ENCODE measurements at regions not wholly inside any gene's neighbourhood (a gene's known extent, or its start where the extent isn't known, plus 50 kb on each side); places are given as distances from the start of the nearest gene placed in this dataset.
"Not testable (repeated sequence)": the region's sequence is repeated elsewhere in the genome, so short reads cannot be mapped to it uniquely, and the experiment has no call there.

GRCh38 chr5:40112875-40113274, 566.8 kb upstream of the PTGER4 start:
- DNase-seq = no peak
- in situ Hi-C loops (cut with MboI; ENCODE audit: low pct_unique_long_range_greater_than_20kb, low sequenced_read_pairs) = no loop called here

GRCh38 chr5:40111036-40111435, 568.7 kb upstream of the PTGER4 start:
- DNase-seq; in situ Hi-C loops (cut with MboI; ENCODE audit: low pct_unique_long_range_greater_than_20kb, low sequenced_read_pairs): not testable (repeated sequence)

- DNase-seq; in situ Hi-C loops (cut with MboI; ENCODE audit: low pct_unique_long_range_greater_than_20kb, low sequenced_read_pairs): not testable (repeated sequence)
Observed at GRCh38 chr5:40108764-40109390, 570.8 kb upstream of the PTGER4 start.

GRCh38 chr5:40107786-40108185, 571.9 kb upstream of the PTGER4 start:
- in situ Hi-C loops (cut with MboI; ENCODE audit: low pct_unique_long_range_greater_than_20kb, low sequenced_read_pairs); DNase-seq: not testable (repeated sequence)

GRCh38 chr5:40106847-40107246, 572.9 kb upstream of the PTGER4 start:
- in situ Hi-C loops (cut with MboI; ENCODE audit: low pct_unique_long_range_greater_than_20kb, low sequenced_read_pairs) = no loop called here

GRCh38 chr5:40098313-40098712, 581.4 kb upstream of the PTGER4 start:
- in situ Hi-C loops (cut with MboI; ENCODE audit: low pct_unique_long_range_greater_than_20kb, low sequenced_read_pairs) = no loop called here

More at GRCh38 chr5:40106847-40107246, 572.9 kb upstream of the PTGER4 start:
- no peak for DNase-seq

GRCh38 chr5:40093550-40093949, 586.2 kb upstream of the PTGER4 start:
- DNase-seq = no peak
- in situ Hi-C loops (cut with MboI; ENCODE audit: low pct_unique_long_range_greater_than_20kb, low sequenced_read_pairs) = no loop called here

More at GRCh38 chr5:40098313-40098712, 581.4 kb upstream of the PTGER4 start:
- no peak for DNase-seq

- peak; percentile 40 for DNase-seq
Observed at GRCh38 chr5:40089269-40089668, 590.4 kb upstream of the PTGER4 start.

GRCh38 chr5:40084614-40085013, 595.1 kb upstream of the PTGER4 start:
- DNase-seq = no peak
- in situ Hi-C loops (cut with MboI; ENCODE audit: low pct_unique_long_range_greater_than_20kb, low sequenced_read_pairs) = no loop called here

More at GRCh38 chr5:40089269-40089668, 590.4 kb upstream of the PTGER4 start:
- in situ Hi-C loops (cut with MboI; ENCODE audit: low pct_unique_long_range_greater_than_20kb, low sequenced_read_pairs) = no loop called here

- in situ Hi-C loops (cut with MboI; ENCODE audit: low pct_unique_long_range_greater_than_20kb, low sequenced_read_pairs) = no loop called here
- DNase-seq = no peak
Observed at GRCh38 chr5:40082313-40082712, 597.4 kb upstream of the PTGER4 start.

GRCh38 chr5:40080191-40080590, 599.5 kb upstream of the PTGER4 start:
- in situ Hi-C loops (cut with MboI; ENCODE audit: low pct_unique_long_range_greater_than_20kb, low sequenced_read_pairs) = no loop called here
- no peak for DNase-seq

- DNase-seq = no peak
- in situ Hi-C loops (cut with MboI; ENCODE audit: low pct_unique_long_range_greater_than_20kb, low sequenced_read_pairs) = no loop called here
Observed at GRCh38 chr5:40078898-40079575, 600.7 kb upstream of the PTGER4 start.

GRCh38 chr5:40074826-40075225, 604.9 kb upstream of the PTGER4 start:
- no peak for DNase-seq

GRCh38 chr5:40073927-40074326, 605.8 kb upstream of the PTGER4 start:
- no peak for DNase-seq
- in situ Hi-C loops (cut with MboI; ENCODE audit: low pct_unique_long_range_greater_than_20kb, low sequenced_read_pairs) = no loop called here

More at GRCh38 chr5:40074826-40075225, 604.9 kb upstream of the PTGER4 start:
- in situ Hi-C loops (cut with MboI; ENCODE audit: low pct_unique_long_range_greater_than_20kb, low sequenced_read_pairs) = no loop called here

- no peak for DNase-seq
- in situ Hi-C loops (cut with MboI; ENCODE audit: low pct_unique_long_range_greater_than_20kb, low sequenced_read_pairs) = no loop called here
Observed at GRCh38 chr5:40071870-40072269, 607.8 kb upstream of the PTGER4 start.

- no peak for DNase-seq
- in situ Hi-C loops (cut with MboI; ENCODE audit: low pct_unique_long_range_greater_than_20kb, low sequenced_read_pairs) = no loop called here
Observed at GRCh38 chr5:40066616-40067015, 613.1 kb upstream of the PTGER4 start.

GRCh38 chr5:40052808-40053207, 626.9 kb upstream of the PTGER4 start:
- no peak for DNase-seq
- in situ Hi-C loops (cut with MboI; ENCODE audit: low pct_unique_long_range_greater_than_20kb, low sequenced_read_pairs) = no loop called here

GRCh38 chr5:40046792-40047191, 622.0 kb upstream of the DAB2 start:
- DNase-seq = no peak
- in situ Hi-C loops (cut with MboI; ENCODE audit: low pct_unique_long_range_greater_than_20kb, low sequenced_read_pairs) = no loop called here

GRCh38 chr5:40045429-40045828, 620.6 kb upstream of the DAB2 start:
- in situ Hi-C loops (cut with MboI; ENCODE audit: low pct_unique_long_range_greater_than_20kb, low sequenced_read_pairs) = no loop called here

GRCh38 chr5:40043916-40044315, 619.1 kb upstream of the DAB2 start:
- no peak for DNase-seq
- in situ Hi-C loops (cut with MboI; ENCODE audit: low pct_unique_long_range_greater_than_20kb, low sequenced_read_pairs) = no loop called here

More at GRCh38 chr5:40045429-40045828, 620.6 kb upstream of the DAB2 start:
- no peak for DNase-seq

GRCh38 chr5:40041452-40041851, 616.7 kb upstream of the DAB2 start:
- in situ Hi-C loops (cut with MboI; ENCODE audit: low pct_unique_long_range_greater_than_20kb, low sequenced_read_pairs) = no loop called here
- no peak for DNase-seq

Measured in KBM-7 (cell line).